ENCODE measurements at regions not wholly inside any gene's neighbourhood (a gene's known extent, or its start where the extent isn't known, plus 50 kb on each side); places are given as distances from the start of the nearest gene placed in this dataset.

GRCh38 chr2:118165595-118165994, 77.3 kb downstream of the INSIG2 start:
- ChIA-PET SMC1A (ENCODE audit: uncharacterized antibody, unreplicated experiment) (interaction anchor here (0.6 kb wide), 1 partner anchor 129 kb away, joined by 3 read pairs; no protein-coding TSS in a partner anchor), POLR2A (no interaction called here), CTCF (interaction anchor here (1.6 kb wide), 1 partner anchor 22 kb away, joined by 3 read pairs; no protein-coding TSS in a partner anchor), RAD21 (ENCODE audit: unreplicated experiment) (no interaction called here)
- in situ Hi-C loops (cut with MboI) (no loop called here), intact Hi-C loops (cut with micrococcal nuclease; ENCODE audit: unreplicated experiment) (no loop called here)
- Histone ChIP-seq H3K27me3 (replicated peaks in 1 of 2; ENCODE audit: control insufficient read depth in 2 of 2, insufficient read depth in 2 of 2, low read length in 1 of 2) (no peaks in the 10 kb centered on the region), H3K36me3 (ENCODE audit: control insufficient read depth in 2 of 2, insufficient read depth in 2 of 2, low read length in 1 of 2) (no peaks in the 10 kb centered on the region), H2AFZ (ENCODE audit: control insufficient read depth, low read depth, low read length) (no peak overlapping the region), H3K27ac (ENCODE audit: control insufficient read depth, insufficient read depth) (no peak overlapping the region), H4K20me1 (ENCODE audit: control insufficient read depth, insufficient read depth) (no peaks in the 10 kb centered on the region), H3K4me3 (no peak overlapping the region), H3K9ac (ENCODE audit: control insufficient read depth, insufficient read depth, low read length) (no peak overlapping the region), H3K79me2 (ENCODE audit: control insufficient read depth, insufficient read depth, low read length) (no peaks in the 10 kb centered on the region), H3K4me1 (ENCODE audit: control insufficient read depth, insufficient read depth, low read length) (no peaks in the 10 kb centered on the region), H3K9me3 (replicated peaks; ENCODE audit: control insufficient read depth, insufficient read depth, low read length) (no peaks in the 10 kb centered on the region; the same call in 1 of the 3 replicates), H3K4me2 (ENCODE audit: control insufficient read depth, insufficient read depth) (no peak overlapping the region)
- DNase-seq (ENCODE audit: low read depth, low spot score) (no peak), ATAC-seq (no peak), FAIRE-seq (no peak)
- no TSS peak for BruUV-seq (replicated peaks)
- 93% methylated on average over 2 of the region's 2 CpGs for WGBS (ENCODE audit: insufficient coverage, insufficient replicate concordance, low lambda C conversion rate, missing lambda C conversion rate)
- TF ChIP-seq NKRF (conservative IDR thresholded peaks at IDR 0.05), result no peak
- TF ChIP-seq ZBTB11 (CRISPR knock-in tag; IDR thresholded peaks at IDR 0.05), result no peak
- no peak for TF ChIP-seq JUND (IDR thresholded peaks at IDR 0.05; ENCODE audit: low read depth, low read length)
- no peak for TF ChIP-seq HCFC1 (IDR thresholded peaks at IDR 0.05; ENCODE audit: low read length)
- TF ChIP-seq SMARCA5 (IDR thresholded peaks at IDR 0.05), result no peak
- TF ChIP-seq IKZF1 (conservative IDR thresholded peaks at IDR 0.05), result no peak
- no peak for TF ChIP-seq MYB (IDR thresholded peaks at IDR 0.05; ENCODE audit: borderline replicate concordance, low read depth, low read length)
- no peak for TF ChIP-seq ELK1 (IDR thresholded peaks at IDR 0.05; ENCODE audit: low read depth, low read length)
- no peak for TF ChIP-seq NR2F1 (conservative IDR thresholded peaks at IDR 0.05)
- no peak for TF ChIP-seq BCLAF1 (IDR thresholded peaks at IDR 0.05)
- TF ChIP-seq BHLHE40 (IDR thresholded peaks at IDR 0.05; ENCODE audit: borderline replicate concordance in 1 of 2, low read depth in 2 of 2, low read length in 1 of 2), result no peak
- TF ChIP-seq ZNF24 (IDR thresholded peaks at IDR 0.05), result no peak
- TF ChIP-seq ATF2 (IDR thresholded peaks at IDR 0.05; ENCODE audit: low read length), result no peak
- no peak for TF ChIP-seq CEBPB (IDR thresholded peaks at IDR 0.05; ENCODE audit: borderline replicate concordance in 1 of 2, low read depth in 2 of 2, low read length in 2 of 2)

Measured in GM12878 (cell line).